Gastrocnemius medialis (tissue), 4 donors: ENCODE measurements at regions not wholly inside any gene's neighbourhood (a gene's known extent, or its start where the extent isn't known, plus 50 kb on each side); places are given as distances from the start of the nearest gene placed in this dataset.

Source experiments
- POLR2A ChIP-seq, 2 donors: fragments of 450-650 bp; IDR thresholded peaks; one replicate each; pipeline ENCODE4 v1.6.1; 2017; ENCODE audit warnings: antibody characterized with exemption in 2 of 2, mild to moderate bottlenecking in 2 of 2, moderate library complexity in 2 of 2
- TF ChIP-seq, protein P1 (sequence below), 5 experiments: fragments of 450-650 bp in 3 of 5; fragments of 200-600 bp in 2 of 5; sonication (generic) in 2 of 5; IDR thresholded peaks in 4 of 5; conservative IDR thresholded peaks in 1 of 5; 1 replicate in 4 of 5; 2 replicates in 1 of 5; pipeline ENCODE4 v1.5.1; 2016 to 2019; ENCODE audit warnings: antibody characterized with exemption in 5 of 5, mild to moderate bottlenecking in 3 of 5, moderate library complexity in 3 of 5

DNA sequence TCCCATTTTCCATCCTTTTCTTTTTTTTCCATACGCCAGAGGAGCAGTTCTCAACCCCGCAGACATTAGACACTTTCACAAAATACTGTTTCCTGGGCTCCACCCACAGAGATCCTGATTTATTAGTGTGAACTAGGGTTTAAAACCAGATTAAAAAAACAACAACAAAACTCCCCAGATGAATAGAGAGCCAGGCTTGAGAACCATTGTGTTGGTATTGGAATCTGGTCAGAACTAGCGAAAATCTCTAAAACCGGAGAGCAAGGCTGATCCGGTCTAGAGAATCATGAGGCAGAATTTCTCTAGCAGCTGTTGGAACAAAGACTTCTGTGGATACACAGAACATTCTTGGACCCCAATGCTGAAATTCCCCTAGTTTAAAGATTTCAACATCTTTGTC lies 173.0 kb downstream of the PCSK1 start:
- TF ChIP-seq POLR2A (IDR thresholded peaks at IDR 0.05), result no peak
- TF ChIP-seq, protein P1, sequence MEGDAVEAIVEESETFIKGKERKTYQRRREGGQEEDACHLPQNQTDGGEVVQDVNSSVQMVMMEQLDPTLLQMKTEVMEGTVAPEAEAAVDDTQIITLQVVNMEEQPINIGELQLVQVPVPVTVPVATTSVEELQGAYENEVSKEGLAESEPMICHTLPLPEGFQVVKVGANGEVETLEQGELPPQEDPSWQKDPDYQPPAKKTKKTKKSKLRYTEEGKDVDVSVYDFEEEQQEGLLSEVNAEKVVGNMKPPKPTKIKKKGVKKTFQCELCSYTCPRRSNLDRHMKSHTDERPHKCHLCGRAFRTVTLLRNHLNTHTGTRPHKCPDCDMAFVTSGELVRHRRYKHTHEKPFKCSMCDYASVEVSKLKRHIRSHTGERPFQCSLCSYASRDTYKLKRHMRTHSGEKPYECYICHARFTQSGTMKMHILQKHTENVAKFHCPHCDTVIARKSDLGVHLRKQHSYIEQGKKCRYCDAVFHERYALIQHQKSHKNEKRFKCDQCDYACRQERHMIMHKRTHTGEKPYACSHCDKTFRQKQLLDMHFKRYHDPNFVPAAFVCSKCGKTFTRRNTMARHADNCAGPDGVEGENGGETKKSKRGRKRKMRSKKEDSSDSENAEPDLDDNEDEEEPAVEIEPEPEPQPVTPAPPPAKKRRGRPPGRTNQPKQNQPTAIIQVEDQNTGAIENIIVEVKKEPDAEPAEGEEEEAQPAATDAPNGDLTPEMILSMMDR (IDR thresholded peaks at IDR 0.05 in 4 of 5, conservative IDR thresholded peaks at IDR 0.05 in 1 of 5), result no peak
